ENCODE measurements at regions not wholly inside any gene's neighbourhood (a gene's known extent, or its start where the extent isn't known, plus 50 kb on each side); places are given as distances from the start of the nearest gene placed in this dataset.

- CTCF ChIA-PET = no interaction called here
- Mint-ChIP-seq H3K27me3 (ENCODE audit: low read depth) (no peaks in the 10 kb centered on the region), H3K27ac (no peak overlapping the region), H3K36me3 (peaks cover 3% of the 10 kb centered on the region; the same call in 1 of the 2 replicates), H3K4me1 (no peaks in the 10 kb centered on the region; the same call in 1 of the 2 replicates), H3K9me3 (peaks cover 7% of the 10 kb centered on the region), H3K4me3 (no peak overlapping the region)
- POLR2A ChIA-PET = no interaction called here
- DNase-seq (ENCODE audit: low spot score) (no peak), ATAC-seq (no peak)
- no peak for TF ChIP-seq ZNF138 (CRISPR knock-in tag; conservative IDR thresholded peaks at IDR 0.05)
- TF ChIP-seq PRRX2 (CRISPR knock-in tag; IDR thresholded peaks at IDR 0.05) = no peak
- no peak for TF ChIP-seq KAT7 (CRISPR knock-in tag; IDR thresholded peaks at IDR 0.05; ENCODE audit: borderline replicate concordance)
- no peak for TF ChIP-seq ZNF317 (CRISPR knock-in tag; IDR thresholded peaks at IDR 0.05; ENCODE audit: borderline replicate concordance, low read depth)
- no peak for TF ChIP-seq ERG (CRISPR knock-in tag; IDR thresholded peaks at IDR 0.05)
- no peak for TF ChIP-seq ZMAT4 (CRISPR knock-in tag; IDR thresholded peaks at IDR 0.05)
- TF ChIP-seq PRDM15 (CRISPR knock-in tag; IDR thresholded peaks at IDR 0.05) = no peak
- TF ChIP-seq FOXJ3 (CRISPR knock-in tag; IDR thresholded peaks at IDR 0.05; ENCODE audit: borderline replicate concordance) = no peak
- TF ChIP-seq OVOL2 (CRISPR knock-in tag; IDR thresholded peaks at IDR 0.05; ENCODE audit: borderline replicate concordance) = no peak
- TF ChIP-seq JUN (CRISPR knock-in tag; IDR thresholded peaks at IDR 0.05) = no peak
- TF ChIP-seq FOXP4 (CRISPR knock-in tag; IDR thresholded peaks at IDR 0.05) = no peak
- TF ChIP-seq ELF4 (CRISPR knock-in tag; IDR thresholded peaks at IDR 0.05; ENCODE audit: low read depth) = no peak
- TF ChIP-seq ZNF532 (CRISPR knock-in tag; IDR thresholded peaks at IDR 0.05; ENCODE audit: borderline replicate concordance) = no peak
- no peak for TF ChIP-seq ARID4B (CRISPR knock-in tag; IDR thresholded peaks at IDR 0.05; ENCODE audit: borderline replicate concordance)
Measured at GRCh38 chr3:73249047-73249446, 187.6 kb downstream of the EBLN2 start.

Measured in WTC11 (cell line).